Fibroblast of pulmonary artery (primary cell): ENCODE measurements at regions not wholly inside any gene's neighbourhood (a gene's known extent, or its start where the extent isn't known, plus 50 kb on each side); places are given as distances from the start of the nearest gene placed in this dataset.

Experiments used
- DNase-seq: peaks from one replicate; pipeline ENCODE4 v3.0.0-alpha.2; 2010; ENCODE audit warnings: low read depth
- H3K4me3 ChIP-seq: replicated peaks from 2 replicates; pipeline ENCODE4 v1.5.1; 2011; ENCODE audit warnings: low read depth, mild to moderate bottlenecking, control low read depth, low read length, moderate library complexity
- CTCF ChIP-seq: IDR thresholded peaks from 2 replicates; pipeline ENCODE4 v1.5.1; 2011; ENCODE audit warnings: mild to moderate bottlenecking, control low read depth, low read length, inconsistent platforms; ENCODE audit errors: missing control alignments

GRCh38 chr5:63811286-63811685 lies 151.0 kb downstream of the HTR1A start:
- TF ChIP-seq CTCF = no peak
- DNase-seq = no peak
- H3K4me3 ChIP-seq = no peak overlapping the region

GRCh38 chr5:63805151-63805550 lies 157.1 kb downstream of the HTR1A start:
- H3K4me3 ChIP-seq = no peak overlapping the region
- DNase-seq = no peak
- TF ChIP-seq CTCF = no peak

DNA sequence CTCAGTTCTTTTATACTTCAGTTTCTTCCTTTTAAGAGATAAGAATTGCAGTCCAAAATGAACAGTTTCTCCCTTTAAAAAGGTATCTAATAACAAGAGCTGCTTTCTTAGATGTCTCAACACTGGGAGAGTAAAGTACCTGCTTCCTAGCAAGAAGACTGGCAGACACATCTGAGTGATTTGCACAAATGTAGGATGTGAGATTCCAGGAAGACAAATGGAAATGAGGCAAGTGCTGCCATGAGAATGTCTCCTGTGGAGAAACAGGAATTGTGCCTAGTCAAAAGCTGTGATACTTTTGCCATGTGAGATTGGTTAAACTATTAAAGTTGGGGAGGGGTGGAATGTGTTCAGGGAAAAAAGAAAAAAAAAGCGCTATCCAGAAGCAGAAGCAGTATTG lies 159.1 kb downstream of the HTR1A start:
- no peak overlapping the region for H3K4me3 ChIP-seq
- DNase-seq = no peak
- no peak for TF ChIP-seq CTCF

GRCh38 chr5:63794979-63795378 lies 167.3 kb downstream of the HTR1A start:
- no peak for TF ChIP-seq CTCF
- DNase-seq = no peak
- no peak overlapping the region for H3K4me3 ChIP-seq

DNA sequence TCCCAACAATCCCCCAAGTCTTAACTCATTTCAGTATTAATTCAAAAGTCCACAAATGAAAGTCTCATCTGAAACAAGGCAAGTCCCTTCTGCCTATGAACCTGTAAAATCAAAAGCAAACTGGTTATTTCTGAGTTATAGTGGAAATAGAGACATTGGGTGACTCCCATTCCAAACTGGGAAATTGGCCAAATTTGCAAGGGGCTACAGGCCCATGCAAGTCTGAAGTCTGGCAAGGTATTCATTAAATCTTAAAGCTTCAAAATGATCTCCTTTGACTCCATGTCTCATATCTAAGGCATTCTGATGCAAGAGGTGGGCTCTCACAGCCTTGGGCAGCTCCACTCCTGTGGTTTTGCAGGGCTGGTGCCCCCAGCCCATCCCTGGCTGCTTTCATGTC lies 167.9 kb downstream of the HTR1A start:
- DNase-seq = no peak
- no peak overlapping the region for H3K4me3 ChIP-seq
- no peak for TF ChIP-seq CTCF

GRCh38 chr5:63774939-63775338 lies 187.3 kb downstream of the HTR1A start:
- no peak for DNase-seq
- TF ChIP-seq CTCF = no peak
- no peak overlapping the region for H3K4me3 ChIP-seq

DNA sequence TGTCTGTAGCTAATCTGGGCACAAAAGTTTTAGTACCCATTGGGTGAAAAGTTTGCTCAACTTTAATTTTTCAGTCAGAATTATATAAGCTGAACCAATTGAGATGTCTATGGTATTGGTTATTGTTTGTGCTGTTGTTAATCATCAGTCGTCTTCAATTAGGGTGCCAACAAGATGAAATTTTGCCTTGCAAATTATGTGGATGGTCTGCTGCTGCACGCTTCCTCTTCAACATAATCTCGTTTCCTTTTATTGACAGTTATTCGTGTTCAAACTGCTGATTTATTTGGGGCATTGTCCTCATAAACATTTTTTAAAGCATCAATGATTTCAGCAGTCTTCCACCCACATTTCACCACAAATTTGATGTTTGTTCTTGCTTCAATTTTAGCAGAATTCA lies 194.0 kb downstream of the HTR1A start:
- no peak for DNase-seq
- H3K4me3 ChIP-seq = no peak overlapping the region
- no peak for TF ChIP-seq CTCF
